GM12864 (cell line): ENCODE measurements at regions not wholly inside any gene's neighbourhood (a gene's known extent, or its start where the extent isn't known, plus 50 kb on each side); places are given as distances from the start of the nearest gene placed in this dataset.
A peak's percentile ranks its signal among the peaks of the same experiment; 100 is the strongest.

Source experiments
- DNase-seq: peaks from one replicate; pipeline ENCODE4 v3.0.0-alpha.2; 2011; ENCODE audit warnings: low read depth
- H3K4me3 ChIP-seq: 2 replicates; pipeline ENCODE4 v1.5.1; 2011; ENCODE audit warnings: mild to moderate bottlenecking, low read depth, low read length, control low read depth
- TF ChIP-seq, protein P1 (sequence below): IDR thresholded peaks from 2 replicates; pipeline ENCODE4 v1.5.1; 2011; ENCODE audit warnings: low read depth, mild to moderate bottlenecking, moderate library complexity, low read length, control low read depth, inconsistent platforms; ENCODE audit errors: missing control alignments

DNA sequence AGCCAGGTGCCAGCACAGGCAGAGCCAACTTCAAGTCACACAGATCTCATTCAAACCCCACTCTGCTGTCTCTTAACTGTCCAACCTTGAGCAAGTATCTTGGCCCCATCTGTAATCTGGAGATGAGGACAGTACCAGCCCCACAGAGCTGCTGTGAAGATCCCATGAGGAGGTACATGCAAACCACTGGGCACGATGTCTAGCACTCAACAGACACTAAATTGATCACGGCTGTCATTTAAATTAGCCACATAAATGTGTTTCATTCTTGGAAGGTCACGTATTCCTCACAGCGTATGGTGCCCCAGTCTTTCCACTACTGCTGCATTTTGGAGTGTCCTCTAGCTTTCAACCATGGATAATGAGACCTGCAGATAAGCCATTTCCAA is 167.6 kb upstream of the ID2 start:
- H3K4me3 ChIP-seq: no peak overlapping the region
- DNase-seq: no peak
- TF ChIP-seq, protein P1, sequence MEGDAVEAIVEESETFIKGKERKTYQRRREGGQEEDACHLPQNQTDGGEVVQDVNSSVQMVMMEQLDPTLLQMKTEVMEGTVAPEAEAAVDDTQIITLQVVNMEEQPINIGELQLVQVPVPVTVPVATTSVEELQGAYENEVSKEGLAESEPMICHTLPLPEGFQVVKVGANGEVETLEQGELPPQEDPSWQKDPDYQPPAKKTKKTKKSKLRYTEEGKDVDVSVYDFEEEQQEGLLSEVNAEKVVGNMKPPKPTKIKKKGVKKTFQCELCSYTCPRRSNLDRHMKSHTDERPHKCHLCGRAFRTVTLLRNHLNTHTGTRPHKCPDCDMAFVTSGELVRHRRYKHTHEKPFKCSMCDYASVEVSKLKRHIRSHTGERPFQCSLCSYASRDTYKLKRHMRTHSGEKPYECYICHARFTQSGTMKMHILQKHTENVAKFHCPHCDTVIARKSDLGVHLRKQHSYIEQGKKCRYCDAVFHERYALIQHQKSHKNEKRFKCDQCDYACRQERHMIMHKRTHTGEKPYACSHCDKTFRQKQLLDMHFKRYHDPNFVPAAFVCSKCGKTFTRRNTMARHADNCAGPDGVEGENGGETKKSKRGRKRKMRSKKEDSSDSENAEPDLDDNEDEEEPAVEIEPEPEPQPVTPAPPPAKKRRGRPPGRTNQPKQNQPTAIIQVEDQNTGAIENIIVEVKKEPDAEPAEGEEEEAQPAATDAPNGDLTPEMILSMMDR: no peak

DNA sequence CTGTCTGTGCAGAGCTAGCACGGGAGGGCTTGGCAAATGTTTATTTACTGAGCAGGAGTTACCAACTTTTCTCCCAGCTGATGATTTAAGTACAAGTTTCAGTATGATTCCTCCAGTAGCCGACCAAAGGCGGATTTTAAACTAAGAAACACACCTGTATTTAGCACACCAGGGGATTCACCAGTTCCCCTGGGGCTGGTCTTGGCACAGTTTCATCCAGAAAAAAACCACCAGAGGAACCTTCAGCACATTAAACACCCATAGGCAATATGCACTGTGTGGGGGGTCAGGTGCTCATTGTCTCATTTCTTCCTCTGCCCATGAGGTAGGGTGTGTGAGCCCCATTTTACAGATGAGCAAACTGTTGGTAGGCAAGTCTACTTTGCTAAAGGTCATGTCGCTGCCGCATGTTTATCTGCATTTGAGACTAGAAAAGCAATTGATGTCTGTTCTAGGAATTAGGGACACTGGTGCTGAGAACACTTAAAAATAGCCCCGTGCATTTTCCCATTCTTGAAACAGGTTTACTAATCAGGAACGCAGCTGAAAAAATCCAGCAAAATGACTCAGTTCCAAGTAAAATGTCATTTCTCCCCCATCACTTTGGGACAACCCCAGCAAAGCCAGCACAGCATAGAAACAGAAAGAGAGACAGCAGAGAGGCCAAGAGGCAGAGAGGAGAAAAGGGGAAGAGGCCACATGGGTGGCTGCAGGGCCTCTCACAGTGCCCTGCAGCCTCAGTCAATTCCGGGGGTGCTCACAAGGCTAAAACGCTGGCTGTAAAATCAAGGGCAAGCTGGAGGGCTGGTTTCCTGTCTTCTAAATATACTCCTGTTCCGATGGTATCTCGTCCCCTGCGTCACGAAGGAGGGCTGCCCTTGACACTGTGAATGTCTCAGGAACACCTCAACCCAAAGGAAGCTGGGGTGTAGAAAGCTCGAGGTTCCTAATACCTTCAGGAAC is 166.8 kb upstream of the ID2 start:
- TF ChIP-seq, protein P1: no peak
- peak; percentile 82 for DNase-seq
- peak overlapping the region; percentile 9; the same call in 1 of the 2 replicates for H3K4me3 ChIP-seq

DNA sequence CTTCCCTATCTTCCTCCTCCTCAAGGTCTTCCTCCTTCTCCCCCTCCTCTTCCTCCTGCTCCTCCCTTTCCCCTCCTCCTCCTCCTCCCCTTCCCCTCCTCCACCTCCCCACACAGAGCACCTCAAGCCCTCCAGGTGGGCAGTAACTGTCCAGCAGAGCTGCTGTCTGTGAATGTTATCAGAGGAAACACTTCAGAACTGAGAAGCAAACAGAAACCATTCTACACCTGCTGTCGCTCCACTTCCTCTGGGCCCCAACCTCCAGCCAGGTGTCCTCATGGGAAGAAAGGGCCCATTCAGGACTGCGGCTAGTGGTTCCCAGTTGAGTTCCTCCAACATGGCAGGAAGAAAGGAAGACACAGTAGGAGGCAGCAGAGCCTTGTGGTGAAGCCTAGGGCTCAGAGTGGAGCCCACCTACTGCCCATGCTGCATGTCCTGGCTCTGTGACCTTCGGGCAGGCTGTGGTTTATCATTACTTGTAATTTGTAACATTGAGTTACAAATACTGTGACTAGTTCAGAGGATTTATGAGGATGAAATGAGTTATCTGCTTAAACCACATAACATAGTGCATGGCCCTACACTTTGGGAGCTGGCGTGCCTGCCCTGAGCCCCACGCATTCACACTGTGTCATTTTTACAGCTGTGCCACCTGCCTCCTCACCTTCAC is 165.9 kb upstream of the ID2 start:
- TF ChIP-seq, protein P1: no peak
- peak; percentile 59 for DNase-seq
- no peak overlapping the region for H3K4me3 ChIP-seq

DNA sequence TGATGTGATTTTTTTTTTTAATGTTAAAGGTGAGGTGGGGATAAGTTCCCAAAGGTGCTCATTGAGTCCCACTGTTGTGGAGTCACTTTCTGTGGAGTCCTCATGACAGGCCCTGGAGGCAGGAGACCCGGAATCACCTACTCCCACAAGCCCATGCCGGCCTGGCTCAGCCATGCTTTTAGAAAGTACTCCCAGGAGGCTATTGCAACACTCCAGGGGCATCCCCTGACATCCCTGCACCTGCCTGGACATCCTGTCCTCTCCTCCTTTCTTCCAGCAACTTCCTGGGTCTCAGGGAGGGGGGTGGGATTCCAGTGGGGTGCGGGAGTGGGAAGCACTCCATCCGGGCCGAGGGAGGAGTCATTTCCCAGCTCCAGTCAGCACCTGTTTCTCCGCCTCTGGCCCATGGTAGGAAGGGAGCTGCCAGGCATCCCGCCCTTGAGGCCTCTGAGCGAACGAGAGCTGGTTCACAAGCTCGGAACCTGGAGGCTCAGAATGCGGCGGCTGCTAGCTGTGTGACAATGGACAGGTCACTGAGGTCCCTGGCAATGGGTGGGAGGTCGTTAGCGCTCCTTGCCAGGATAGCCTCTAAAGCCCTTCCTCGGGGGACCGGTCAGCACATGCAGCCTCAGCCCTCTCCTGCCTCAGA is 163.9 kb upstream of the ID2 start:
- no peak overlapping the region for H3K4me3 ChIP-seq
- TF ChIP-seq, protein P1: no peak
- no peak for DNase-seq

DNA sequence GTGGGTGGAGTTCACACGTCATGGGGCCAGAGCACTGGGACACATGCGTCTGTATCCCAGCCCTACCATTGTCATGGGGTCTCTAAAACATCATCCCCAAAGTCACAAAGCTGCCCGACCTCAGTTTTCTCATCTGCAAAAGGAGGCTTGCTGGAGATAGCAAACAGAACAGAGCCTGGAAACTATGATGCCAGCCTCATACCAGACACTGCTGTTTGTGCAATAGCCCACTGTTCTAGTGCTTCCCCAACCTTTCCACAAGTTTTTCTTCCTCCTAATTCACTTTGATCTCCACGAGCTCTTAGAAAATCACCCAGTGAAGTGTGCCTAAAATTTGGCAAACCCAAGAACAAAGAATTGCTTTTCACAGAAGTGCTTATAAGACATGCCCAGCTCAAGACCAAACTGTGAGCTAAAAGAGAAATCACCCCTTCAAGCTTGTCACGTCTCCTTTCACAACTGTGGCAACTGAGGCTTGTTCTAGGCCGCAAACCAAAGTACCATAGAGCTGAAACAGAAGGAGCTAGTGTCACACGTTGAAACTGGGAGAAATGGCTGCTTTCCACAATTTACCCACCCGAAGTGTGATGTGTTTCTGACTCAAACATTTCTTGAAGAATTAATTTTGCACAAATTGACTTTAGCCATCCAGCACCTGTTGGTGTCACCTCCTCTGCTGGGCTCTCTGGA is 162.7 kb upstream of the ID2 start:
- no peak for DNase-seq
- H3K4me3 ChIP-seq: no peak overlapping the region
- TF ChIP-seq, protein P1: no peak

DNA sequence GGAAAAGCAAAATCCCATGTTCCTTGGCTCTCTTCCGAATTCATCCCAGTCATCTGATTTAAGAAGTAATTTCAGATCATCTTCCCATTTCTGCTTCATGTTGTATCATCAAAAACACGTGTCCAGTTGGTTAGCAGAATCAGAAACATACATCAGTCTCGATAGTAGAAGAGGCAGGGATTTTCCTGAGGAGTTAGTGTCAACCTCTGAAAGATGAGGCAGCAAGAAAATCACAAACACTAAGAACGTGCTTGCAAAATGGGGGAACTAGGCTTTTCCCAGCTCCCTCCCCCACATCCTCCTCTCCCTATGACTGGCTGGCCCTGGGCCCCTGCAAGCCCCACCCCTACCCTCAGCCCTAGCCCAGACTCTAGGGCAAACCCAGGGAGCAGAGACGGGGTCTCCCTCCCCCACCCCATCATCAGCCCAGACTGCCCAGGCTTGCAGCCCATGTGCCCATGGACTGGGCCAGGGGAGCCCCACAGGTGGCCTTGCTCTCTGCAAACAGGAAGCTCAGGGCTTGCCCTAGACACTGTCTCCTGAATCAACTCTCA is 161.0 kb upstream of the ID2 start:
- DNase-seq: no peak
- TF ChIP-seq, protein P1: no peak
- no peak overlapping the region for H3K4me3 ChIP-seq
